Endothelial cell of umbilical vein (primary cell): ENCODE measurements at regions not wholly inside any gene's neighbourhood (a gene's known extent, or its start where the extent isn't known, plus 50 kb on each side); places are given as distances from the start of the nearest gene placed in this dataset.

ENCODE experiments used
- JUN ChIP-seq: IDR thresholded peaks from 2 replicates; pipeline ENCODE4 v1.6.1; 2011; ENCODE audit warnings: borderline replicate concordance, low read depth; ENCODE audit not compliant: insufficient read length, insufficient read depth
- POLR2AphosphoS5 ChIP-seq: IDR thresholded peaks from 2 replicates; pipeline ENCODE4 v1.6.1; 2012; ENCODE audit warnings: low read depth, mild to moderate bottlenecking, control low read depth, low read length, moderate library complexity; ENCODE audit not compliant: insufficient read depth

DNA sequence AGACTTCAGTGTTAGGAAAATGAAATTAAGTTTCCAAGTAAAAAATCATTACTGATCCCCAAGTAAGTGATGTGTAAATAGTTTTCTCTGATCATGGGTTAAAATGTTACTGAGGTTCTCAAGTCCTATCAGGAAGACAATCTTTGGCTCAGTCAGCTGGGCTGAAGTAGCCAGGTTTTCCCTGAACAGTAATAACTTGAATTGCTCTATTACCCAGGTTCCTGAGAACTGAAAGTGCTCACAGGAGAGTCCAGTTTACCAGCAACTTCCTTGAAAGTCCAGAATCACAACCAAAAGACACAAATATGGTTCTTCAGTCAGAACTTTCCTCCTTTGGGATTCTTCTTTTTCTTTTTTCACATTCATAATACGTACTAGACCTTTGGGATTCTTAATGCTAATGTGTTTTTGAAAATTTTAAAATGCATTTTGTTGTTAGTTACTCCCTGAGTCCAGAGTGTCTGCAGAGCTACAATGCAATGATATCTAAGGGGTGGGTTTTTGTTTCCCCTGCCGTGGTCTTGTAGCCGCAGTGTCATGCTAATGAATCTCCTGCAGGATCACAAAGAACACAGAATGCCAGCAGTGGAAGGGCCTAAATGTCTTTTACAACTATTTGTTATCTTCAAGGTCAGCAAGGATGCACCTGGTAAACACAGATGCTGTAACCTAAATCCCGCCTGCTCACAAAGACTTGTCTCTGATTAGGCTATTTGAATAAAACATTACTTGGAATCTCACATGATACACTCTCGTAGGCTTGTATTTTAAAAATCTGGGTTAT is 439.8 kb upstream of the NR3C2 start:
- no peak for TF ChIP-seq POLR2AphosphoS5
- TF ChIP-seq JUN, result no peak
